SHP77 (cell line): ENCODE measurements at regions not wholly inside any gene's neighbourhood (a gene's known extent, or its start where the extent isn't known, plus 50 kb on each side); places are given as distances from the start of the nearest gene placed in this dataset.

Experiments used
- DNase-seq, 2 experiments: peaks; one replicate each; lab custom pipeline; 2025; lab: John Stamatoyannopoulos, UW

- no peak for DNase-seq
Observed at GRCh38 chr11:91244912-91245311, 979.7 kb upstream of the FAT3 start.

- DNase-seq = no peak
Observed at GRCh38 chr11:91243630-91244029, 981.0 kb upstream of the FAT3 start.

GRCh38 chr11:91243051-91243450 lies 981.6 kb upstream of the FAT3 start:
- no peak for DNase-seq

DNA sequence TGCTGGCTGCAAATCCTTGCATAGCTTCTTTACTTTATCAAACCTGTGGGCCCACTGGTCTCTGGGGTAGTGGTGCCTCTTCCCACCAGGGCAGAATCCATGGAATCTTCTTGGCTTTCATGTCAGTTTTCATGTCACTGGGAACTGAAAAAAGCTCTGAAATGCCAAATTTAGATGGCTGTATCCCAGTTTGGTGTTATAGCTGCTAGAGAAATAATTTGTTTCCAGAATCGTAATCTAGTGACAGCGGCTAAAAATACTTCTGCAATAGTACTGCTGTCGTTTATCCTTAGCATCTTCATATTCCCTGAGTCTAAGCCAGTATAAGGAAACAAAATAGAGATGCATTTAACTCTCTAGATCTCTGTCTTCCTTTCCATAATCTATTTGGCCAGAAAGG lies 983.4 kb upstream of the FAT3 start:
- DNase-seq = no peak

DNA sequence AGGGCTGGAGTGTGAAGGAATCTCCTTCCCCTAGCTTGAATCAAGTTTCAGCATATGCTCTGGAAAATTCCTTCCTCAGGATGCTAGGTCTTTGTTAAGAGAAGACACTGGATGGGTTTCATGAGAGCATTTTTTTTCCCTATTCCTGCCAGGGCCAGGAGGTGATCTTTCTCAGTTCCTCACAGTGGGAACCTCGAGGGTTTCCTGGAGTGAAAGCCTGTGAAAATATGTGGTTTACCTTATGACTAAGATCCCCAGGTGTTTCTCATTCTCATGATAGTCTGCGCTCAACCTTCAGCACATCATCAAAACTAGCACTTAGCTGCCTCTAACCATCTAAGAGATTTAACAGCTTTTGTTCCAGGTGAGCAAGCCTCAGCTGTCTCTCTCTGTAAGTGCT lies 985.3 kb upstream of the FAT3 start:
- no peak for DNase-seq

- no peak for DNase-seq
Observed at GRCh38 chr11:91231226-91231625, 993.4 kb upstream of the FAT3 start.

DNA sequence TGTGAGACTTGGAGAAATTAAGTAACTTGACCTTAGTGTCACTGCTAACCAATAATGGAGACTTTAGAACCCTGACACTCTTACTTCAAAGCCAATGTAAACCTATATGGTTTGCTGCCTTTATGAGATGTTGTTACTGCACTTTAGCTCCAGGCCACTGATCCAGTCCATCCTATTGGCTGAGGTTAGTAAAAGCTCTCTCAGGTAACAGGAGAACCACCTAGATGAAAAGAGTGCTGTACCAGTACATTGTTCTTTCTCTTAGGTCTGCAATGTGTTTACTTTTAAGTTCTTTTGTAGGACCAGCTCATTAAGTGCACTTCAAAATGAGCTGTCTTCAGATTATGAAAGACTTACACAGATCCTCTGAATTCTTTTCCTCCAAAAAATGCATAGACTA lies 994.0 kb upstream of the FAT3 start:
- DNase-seq = no peak

DNA sequence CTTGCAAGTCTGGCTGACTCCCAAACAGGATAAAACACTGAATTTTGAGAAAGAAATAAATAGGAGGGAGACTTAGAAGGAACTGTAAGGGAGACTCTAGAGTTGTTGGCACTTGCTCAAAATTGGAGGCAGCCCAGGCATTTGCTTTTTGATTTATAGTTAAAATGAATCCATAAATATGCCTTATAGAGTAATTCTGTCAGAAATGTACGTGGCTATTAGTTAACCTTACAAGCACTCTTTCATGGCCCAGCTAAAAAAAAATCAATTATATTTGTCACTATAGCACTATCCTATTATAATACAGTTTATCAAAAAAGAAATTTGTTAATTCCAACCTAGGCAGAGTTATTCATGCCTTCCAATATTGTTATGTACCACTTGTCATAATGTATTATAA lies 1000.0 kb upstream of the CHORDC1 start:
- DNase-seq = no peak

- no peak for DNase-seq
Observed at GRCh38 chr11:91220476-91221202, 997.8 kb upstream of the CHORDC1 start.

GRCh38 chr11:91219535-91219934 lies 996.7 kb upstream of the CHORDC1 start:
- no peak for DNase-seq

DNA sequence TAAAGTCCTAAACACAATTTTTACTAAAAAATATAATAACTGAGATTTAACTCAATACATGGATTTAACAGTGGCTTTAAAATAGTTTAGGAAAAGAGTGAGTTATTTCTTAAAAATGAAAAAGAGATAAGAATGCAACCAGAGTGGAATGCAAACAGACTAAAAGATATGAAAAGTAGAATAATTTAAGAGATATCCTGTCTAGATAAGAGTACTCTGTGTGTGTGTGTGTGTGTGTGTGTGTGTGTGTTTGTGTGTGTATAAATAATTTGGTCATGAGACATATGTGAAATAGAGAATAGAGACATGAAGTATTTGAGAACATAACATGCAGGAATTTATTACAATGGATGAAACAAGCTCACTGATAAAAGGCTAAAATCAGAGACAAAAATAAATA lies 986.9 kb upstream of the CHORDC1 start:
- no peak for DNase-seq

DNA sequence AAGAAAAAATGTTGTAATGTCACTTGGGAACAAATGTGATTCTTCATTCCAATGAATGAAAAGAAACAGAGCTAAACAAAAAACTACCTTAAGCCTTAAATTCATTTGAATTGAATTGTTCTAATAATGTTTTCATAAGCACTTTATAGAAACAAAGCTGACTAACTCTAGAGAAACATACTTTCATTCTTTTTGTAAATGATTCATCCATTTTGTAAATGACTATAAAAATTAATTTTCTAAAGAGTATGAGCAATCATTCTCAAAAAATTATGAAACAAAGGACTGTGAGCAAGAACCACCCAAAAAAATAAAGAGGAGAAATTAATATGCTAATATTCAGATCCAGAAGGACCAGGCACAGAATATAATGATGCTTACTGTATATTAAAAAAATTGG lies 986.5 kb upstream of the CHORDC1 start:
- no peak for DNase-seq

GRCh38 chr11:91199866-91200265 lies 977.0 kb upstream of the CHORDC1 start:
- no peak for DNase-seq

GRCh38 chr11:91194546-91194945 lies 971.7 kb upstream of the CHORDC1 start:
- no peak for DNase-seq

GRCh38 chr11:91188484-91188883 lies 965.6 kb upstream of the CHORDC1 start:
- no peak for DNase-seq

DNA sequence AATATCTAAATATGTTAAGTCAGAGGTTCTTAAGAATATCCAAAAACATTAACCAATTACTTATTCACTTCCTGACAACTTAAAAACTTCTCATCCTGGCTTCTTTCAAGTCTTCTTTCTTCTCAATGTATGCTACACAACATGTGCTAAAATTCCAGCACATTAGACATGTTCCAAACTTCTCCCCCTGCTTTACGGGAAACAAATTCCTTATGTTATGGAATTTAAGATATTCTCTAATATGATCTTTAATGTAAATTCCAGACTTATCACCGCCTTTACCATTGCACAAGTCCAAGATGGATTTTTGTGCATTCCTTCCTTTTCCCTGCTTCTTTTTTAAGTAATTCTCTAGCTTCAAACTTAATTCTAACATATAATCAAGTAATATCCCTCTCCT lies 964.5 kb upstream of the CHORDC1 start:
- no peak for DNase-seq

DNA sequence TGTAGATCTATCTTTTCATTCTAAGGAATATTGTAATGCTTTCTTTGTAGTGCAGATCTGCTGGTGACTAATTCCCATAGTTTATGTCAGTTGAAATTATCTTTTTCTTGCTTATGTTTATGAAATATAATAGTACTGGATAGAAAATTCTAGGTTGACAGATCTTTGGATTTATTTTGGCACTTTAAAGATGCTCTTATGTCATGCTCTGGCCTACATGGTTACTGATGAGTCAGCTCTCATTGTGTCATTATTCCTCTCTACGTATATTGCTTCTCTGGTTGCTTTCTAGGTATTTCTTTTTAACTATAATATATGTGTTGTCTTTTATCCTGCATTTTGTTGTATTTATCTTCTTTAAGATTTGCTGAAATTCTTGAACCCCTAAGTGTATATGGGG lies 955.5 kb upstream of the CHORDC1 start:
- no peak for DNase-seq

DNA sequence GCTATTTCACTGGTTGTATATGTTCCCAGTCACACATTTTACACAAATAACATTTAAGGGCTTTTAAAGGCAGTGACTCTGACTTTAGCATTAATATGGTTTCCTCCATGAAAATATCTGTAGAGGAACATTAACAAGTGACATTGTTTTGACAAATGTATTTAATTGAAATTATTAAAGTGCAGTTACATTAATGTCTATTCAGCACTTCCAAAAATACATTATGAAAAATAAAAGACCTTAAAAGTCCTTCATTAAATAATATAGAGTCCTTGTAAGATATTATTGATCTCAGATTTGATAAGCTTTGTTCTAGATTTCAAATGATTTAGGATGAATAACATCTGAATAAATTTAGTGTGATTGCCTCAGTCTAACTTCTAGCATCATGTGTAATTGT lies 951.9 kb upstream of the CHORDC1 start:
- DNase-seq = no peak

- DNase-seq = no peak
Observed at GRCh38 chr11:91174193-91174592, 951.3 kb upstream of the CHORDC1 start.

DNA sequence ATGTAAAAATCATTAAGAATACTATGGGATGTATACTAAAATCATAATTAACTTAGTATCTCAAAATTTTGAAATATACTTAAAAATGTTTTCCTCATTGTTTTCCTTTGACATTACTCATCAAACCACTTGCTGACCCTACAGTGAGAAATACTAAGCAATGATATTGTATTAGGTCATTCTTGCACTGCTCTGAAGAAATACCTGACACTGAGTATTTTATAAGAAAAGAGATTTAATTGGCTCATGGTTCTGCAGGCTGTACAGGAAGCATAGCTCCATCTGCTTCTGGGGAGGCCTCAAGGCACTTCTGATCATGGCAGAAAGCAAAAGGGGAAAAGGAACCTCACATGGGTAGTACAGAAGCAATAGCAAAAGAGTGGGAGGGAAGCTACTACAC lies 950.9 kb upstream of the CHORDC1 start:
- DNase-seq = no peak

DNA sequence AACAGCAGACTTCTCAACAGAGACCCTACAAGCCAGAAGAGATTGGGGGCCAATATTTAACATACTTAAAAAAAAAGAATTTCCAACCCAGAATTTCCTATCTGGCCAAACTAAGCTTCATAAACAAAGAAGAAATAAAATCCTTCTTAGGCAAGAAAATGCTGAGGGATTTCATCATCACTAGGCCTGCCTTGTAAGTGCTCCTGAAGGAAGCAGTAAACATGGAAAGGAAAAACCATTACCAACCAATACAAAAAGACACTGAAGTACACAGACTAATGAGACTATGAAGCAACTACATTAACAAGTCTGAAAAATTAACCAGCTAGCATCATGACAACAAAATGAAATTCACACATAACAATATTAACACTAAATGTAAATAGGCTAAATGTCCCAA lies 947.9 kb upstream of the CHORDC1 start:
- DNase-seq = no peak

DNA sequence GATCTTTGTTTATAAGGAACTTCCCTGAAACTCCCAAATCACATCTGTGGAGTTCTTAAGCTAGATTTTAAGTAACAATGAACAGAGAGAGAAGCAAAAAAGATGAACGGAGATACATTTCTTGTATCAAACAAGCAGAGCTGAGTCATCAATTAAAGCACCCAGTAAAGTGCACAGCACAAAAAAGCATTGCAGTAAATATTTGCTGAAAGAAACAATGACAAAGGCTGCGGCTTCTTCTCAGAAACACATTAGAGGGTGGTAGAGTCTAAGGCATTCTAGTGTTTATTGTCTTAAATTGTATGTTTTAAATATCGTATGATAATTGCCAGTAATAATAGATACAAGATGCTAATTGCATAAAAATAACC lies 941.6 kb upstream of the CHORDC1 start:
- DNase-seq = no peak

DNA sequence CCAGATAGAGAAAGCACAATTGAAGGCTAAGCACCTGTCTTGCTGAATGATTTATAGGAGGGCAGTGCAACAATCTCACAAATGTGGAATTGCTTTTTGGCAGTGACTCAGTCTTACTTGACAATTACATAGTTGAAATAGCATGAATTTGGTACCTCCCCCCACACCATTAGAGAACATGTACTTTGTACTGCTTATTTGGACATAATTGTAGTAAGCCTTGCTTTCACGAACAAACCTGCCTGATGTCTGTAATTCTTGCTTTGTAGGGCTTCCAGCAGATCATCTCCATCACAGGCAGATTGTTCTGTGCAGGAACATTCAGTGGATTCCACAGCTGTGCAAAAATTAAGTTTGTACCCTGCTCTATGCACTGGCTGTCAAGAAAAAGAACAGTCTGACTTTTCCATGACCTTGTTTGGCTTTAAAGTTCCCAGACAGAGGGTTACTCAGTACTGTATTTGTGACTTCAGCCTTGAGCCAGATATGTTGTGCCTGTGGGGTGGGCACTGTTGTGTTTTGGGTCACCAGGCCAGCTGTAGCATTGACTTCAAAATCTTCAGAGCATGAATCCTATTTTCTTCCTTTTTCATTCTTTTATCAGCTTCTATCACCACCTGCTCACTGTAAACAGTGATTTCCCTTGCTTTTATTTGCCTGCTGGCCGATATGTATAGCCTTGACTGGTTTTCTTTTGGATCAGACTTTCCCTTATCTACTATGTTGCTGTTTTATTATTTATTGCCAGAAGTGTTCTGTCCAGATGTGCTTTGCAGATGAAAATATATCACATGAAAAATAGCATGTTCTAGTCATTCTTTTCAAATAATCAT lies 941.0 kb upstream of the CHORDC1 start:
- DNase-seq = peak in 1 of 2 experiments; percentile 8

GRCh38 chr11:91160661-91161060 lies 937.8 kb upstream of the CHORDC1 start:
- no peak for DNase-seq
